ENCODE measurements at regions not wholly inside any gene's neighbourhood (a gene's known extent, or its start where the extent isn't known, plus 50 kb on each side); places are given as distances from the start of the nearest gene placed in this dataset.

- no peak overlapping the region for H3K4me3 ChIP-seq (ENCODE audit: low read depth, low read length)
- ChIA-PET CTCF (no interaction called here), POLR2A (no interaction called here)
- H3K9me3 ChIP-seq (ENCODE audit: control insufficient read depth, insufficient read depth, low read depth, low read length) = no peaks in the 10 kb centered on the region
- H3K36me3 ChIP-seq (ENCODE audit: control insufficient read depth in 2 of 2, insufficient read depth in 1 of 2, low read length in 2 of 2) = no peaks in the 10 kb centered on the region
- TF ChIP-seq YY2 (tag by site-specific recombination; IDR thresholded peaks at IDR 0.05) (no peak), ZNF510 (tag by site-specific recombination; IDR thresholded peaks at IDR 0.05; ENCODE audit: insufficient replicate concordance) (no peak), ZNF626 (tag by site-specific recombination; IDR thresholded peaks at IDR 0.05) (no peak), IKZF3 (tag by site-specific recombination; IDR thresholded peaks at IDR 0.05) (no peak), HOXA7 (CRISPR knock-in tag; IDR thresholded peaks at IDR 0.05; ENCODE audit: borderline replicate concordance) (no peak), ZNF26 (tag by site-specific recombination; IDR thresholded peaks at IDR 0.05) (no peak), SALL2 (tag by site-specific recombination; IDR thresholded peaks at IDR 0.05; ENCODE audit: borderline replicate concordance) (no peak), HIC1 (tag by site-specific recombination; IDR thresholded peaks at IDR 0.05) (no peak), ZBTB11 (tag by site-specific recombination; conservative IDR thresholded peaks at IDR 0.05; ENCODE audit: low read depth) (no peak), ZBTB49 (tag by site-specific recombination; IDR thresholded peaks at IDR 0.05; ENCODE audit: low read depth) (no peak), ZNF133 (tag by site-specific recombination; IDR thresholded peaks at IDR 0.05) (no peak), ZNF530 (tag by site-specific recombination; IDR thresholded peaks at IDR 0.05; ENCODE audit: low read depth) (no peak), ZNF513 (tag by site-specific recombination; IDR thresholded peaks at IDR 0.05) (no peak), KLF17 (tag by site-specific recombination; IDR thresholded peaks at IDR 0.05) (no peak), PRDM4 (tag by site-specific recombination; IDR thresholded peaks at IDR 0.05) (no peak), ZNF341 (tag by site-specific recombination; IDR thresholded peaks at IDR 0.05; ENCODE audit: low read depth) (no peak), ZNF202 (tag by site-specific recombination; IDR thresholded peaks at IDR 0.05; ENCODE audit: borderline replicate concordance) (no peak), SCRT1 (tag by site-specific recombination; IDR thresholded peaks at IDR 0.05; ENCODE audit: borderline replicate concordance) (no peak), ZFP3 (tag by site-specific recombination; IDR thresholded peaks at IDR 0.05; ENCODE audit: low read depth) (no peak), ZNF239 (tag by site-specific recombination; IDR thresholded peaks at IDR 0.05) (no peak)
- H3K27ac ChIP-seq (ENCODE audit: extremely low read depth, low read depth, low read length) = no peak overlapping the region
- H3K4me1 ChIP-seq (ENCODE audit: control insufficient read depth, insufficient read depth, low read length) = no peaks in the 10 kb centered on the region
Observed at GRCh38 chr10:107418085-107418806, 253.7 kb upstream of the SORCS1 start.
